ENCODE measurements at regions not wholly inside any gene's neighbourhood (a gene's known extent, or its start where the extent isn't known, plus 50 kb on each side); places are given as distances from the start of the nearest gene placed in this dataset.
"Not testable (repeated sequence)": the region's sequence is repeated elsewhere in the genome, so short reads cannot be mapped to it uniquely, and the experiment has no call there.

DNA sequence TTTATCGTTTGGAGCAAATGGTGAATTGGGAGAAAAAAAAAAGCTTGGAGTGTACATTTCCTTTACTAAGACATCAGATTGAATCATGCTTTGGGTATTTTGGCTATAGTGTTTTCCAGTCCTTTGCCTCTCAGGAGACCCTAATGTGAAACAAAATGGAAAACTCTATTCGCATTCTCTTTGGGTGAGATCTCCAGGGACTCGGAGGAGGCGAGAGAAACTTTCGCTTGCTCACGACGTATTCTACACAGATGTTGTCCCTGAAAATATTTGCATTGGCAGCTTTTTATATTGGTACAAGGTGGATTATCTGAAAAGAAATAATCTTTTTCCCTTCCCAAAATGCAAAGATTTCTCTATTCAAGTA lies 1240.1 kb upstream of the WWC1 start:
- no peak for DNase-seq

DNA sequence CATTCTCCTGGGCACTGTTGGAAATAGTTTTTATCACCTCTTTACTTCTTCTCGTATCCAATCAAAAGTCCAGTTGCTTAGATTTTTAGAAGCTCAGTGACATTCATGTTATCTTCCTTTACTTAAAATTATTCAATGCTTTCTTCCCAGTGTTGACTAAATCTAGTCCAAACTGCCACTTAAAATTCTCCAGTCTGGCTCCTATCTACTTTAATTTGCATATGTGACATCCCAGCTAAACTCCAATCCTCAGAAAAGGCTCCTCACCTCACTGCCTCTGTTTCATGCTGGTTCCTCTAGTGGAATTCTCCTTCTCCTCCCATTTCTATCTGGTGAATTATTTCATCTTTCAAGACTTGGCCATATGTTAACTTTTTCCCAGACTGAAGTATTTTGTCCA lies 1238.7 kb upstream of the WWC1 start:
- DNase-seq, result no peak

DNA sequence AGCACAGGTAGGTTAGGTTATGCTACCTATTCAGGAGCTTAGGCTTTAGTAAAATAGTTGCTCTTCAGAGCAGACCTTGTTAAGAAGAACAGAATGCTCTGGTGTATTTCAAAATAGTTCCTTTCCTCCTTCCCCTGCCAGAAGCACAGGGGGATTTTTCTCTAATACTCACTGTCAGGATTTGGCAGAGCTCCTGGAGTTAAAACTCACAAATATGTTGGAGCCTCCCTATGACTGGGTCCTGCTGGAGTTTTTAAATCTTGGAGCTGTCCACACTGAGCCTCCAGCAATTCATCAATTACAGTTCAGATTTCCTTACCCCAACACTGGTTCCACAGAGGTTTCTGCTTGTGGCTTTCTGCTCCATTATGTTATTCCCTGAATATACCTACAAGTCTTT lies 1233.8 kb upstream of the WWC1 start:
- no peak for DNase-seq

DNA sequence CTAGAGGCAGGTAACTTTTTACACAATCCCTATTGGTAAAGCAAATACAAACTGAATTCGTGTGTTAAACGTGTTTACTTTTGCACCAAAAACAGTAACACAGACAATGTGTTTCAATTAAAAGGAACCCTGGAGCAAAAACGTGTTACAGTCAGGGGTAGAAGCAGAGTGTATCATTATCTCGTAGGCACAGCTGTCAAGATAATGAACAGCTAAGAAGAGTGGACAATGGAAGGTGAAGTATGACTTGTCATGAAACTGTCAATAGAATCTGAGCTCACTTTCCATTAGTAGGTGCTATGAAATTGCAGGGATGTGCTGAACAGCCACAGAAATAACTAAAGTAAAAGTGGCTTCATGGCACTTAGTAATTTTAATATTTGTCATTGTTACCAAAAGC lies 1229.8 kb upstream of the WWC1 start:
- no peak for DNase-seq

DNA sequence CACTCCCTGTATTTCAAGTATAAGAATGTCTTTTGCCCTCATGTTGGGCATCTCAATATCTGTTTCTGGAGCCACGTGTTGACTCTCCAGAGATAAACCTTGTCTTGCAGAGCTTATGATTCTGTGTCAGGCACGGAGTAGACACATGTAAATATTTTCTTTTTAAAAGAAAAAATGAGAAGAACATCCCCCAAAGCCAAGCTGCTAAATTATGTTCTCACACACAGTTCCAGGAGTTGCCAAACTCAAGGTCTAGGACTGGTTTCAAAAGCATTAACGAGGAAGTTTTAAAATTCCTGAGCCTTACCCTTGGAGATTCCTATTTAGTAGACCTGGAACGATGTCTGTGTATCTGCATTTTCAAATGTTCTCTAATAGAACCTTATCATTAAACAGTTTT lies 1228.3 kb upstream of the WWC1 start:
- no peak for DNase-seq

DNA sequence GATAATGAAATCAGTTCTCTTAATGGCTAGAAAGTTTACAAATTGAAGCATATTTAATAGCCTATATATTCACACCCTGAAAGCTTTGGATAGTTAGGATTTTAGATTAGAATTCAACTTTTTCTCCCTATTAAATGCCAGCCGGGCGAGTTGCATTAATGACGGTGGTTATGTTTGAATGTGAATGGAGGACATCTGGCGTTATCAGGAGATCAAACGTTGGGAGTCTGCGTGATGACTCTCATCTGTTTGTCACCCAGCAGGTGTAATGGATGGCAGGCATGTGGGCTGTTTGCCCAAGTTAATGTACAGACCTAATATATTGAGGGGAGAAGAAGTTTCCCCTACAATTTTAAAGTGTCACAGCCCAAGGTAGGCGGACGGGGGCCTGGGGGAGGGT lies 1227.7 kb upstream of the WWC1 start:
- DNase-seq, result no peak

DNA sequence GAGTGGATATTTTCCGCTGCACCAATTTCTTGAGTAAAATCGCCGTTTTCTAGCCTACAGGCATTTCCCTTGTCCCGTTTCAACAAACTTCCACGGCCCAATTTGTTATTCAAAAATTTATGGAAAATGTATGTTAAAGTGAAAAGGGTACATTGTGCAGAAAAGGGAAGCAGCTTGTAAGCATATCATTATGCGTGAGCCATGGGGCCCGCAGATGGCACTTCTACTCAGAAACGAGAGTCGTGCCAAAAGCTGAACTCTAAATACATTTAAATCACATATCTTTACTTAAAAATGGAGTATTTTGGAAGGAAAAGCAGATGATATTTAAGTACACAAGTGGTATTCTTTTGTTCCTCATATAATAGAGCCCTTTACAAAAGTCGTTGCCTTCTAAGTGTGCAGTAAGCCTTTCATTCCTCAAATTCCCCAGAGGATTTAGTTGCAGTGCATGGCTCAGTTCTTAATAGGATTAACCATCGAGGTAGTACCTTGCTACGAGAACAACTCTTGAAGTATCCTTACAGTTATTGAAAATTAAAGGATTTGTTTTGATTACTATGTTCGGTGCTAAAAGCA lies 1227.2 kb upstream of the WWC1 start:
- DNase-seq, result no peak

DNA sequence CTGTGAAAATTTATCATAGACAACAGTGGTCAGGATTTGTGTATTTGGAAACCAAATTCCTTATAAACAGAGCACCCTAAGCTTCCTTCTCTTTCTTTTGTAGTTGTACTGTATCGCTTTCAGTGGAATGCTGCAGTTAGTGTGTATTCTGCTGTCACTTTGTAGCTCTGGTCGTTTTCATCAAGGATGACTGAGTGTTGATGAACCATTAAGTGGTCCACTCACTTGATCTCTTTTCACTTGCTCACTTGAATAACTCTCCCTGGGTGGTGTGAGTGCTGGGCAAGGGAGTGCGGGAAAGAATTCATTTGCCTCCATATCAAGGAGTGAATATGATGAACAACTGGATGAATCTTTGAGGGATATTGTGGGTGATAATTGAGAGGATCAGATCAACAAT lies 1225.7 kb upstream of the WWC1 start:
- no peak for DNase-seq

DNA sequence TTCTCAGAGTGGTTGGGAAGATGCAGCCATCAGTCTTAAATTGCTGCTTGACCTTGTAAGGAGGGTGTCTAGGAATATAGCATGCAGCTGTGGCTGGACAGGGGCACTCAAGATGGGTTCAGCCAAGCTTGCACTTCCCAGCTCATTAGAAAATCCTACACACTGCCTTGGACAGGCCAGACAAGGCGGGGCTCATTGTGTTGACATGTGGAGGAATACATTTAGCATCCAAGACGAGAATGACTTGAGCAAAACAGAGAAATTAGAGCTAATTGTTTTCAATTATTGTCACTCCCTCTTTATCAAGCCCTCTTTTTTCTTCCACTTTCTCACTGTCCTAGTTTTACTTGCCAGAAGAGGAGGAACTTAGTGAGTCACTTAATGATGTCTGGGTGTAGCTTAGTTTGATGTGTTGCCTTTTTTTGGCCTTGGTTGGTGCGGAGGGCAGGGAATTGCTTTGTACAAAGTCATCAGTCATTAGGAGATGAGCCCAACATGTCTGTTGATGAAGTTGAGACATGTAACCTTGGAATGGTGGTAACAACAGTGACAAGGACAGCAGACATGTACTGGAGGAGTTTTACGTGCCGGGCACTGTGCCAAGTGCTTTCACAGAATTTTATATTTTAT lies 1219.3 kb upstream of the WWC1 start:
- DNase-seq, result no peak

DNA sequence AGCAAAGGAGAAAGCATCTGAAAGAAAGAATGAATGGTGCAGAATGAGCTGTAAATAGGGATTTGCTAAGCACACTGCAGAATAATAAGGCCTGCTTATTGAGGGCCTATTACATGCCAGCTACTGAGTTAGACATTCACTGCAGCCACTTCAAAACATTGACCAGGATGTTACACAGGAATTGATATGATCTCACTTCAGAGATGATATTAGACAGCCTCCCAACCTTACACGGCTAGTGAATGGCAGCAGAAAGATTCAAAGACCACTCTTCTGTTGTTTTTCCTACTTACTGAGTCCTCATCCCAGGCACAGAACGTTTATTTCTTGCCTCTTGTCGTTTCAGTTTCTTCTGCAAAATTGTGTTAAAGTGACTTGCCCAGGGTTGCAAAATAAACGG lies 1209.9 kb upstream of the WWC1 start:
- DNase-seq, result no peak

DNA sequence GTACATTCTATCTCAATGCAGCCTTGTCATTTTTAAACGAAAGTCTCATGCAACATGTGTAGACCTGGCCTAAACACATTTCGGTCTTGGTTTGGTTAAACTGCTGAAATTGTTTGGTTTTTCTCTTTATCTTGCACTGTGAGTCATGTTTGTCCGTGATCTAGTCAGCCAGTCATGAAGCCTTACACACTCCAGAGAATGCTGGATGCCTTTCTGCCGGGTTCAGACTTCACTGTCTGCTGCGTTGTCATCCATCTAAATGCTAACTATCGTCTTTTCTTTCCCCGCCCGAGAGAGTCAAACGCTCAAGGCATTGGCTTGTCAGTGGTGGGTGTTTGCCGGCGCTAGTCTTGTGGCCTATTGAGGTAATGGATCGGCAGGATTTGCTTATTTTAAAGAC lies 1194.6 kb upstream of the WWC1 start:
- no peak for DNase-seq

DNA sequence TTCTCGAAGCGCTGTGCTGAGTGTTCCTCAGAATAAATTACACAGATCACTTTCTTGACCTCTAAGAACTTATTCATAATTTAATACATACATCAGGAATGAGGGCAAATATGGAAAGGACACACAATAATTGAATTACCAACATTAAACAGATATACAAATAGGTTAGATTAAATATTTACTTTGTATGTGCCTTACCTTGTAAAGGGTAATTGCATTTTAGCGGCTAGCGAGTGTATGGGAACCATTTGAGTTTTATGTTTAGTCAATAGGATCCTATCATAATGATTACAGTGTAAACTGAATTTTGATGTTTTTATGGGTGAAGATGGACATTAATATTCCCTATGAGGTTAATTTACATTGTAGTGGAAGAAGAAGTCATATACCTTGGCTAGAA lies 1187.1 kb upstream of the WWC1 start:
- DNase-seq, result no peak

DNA sequence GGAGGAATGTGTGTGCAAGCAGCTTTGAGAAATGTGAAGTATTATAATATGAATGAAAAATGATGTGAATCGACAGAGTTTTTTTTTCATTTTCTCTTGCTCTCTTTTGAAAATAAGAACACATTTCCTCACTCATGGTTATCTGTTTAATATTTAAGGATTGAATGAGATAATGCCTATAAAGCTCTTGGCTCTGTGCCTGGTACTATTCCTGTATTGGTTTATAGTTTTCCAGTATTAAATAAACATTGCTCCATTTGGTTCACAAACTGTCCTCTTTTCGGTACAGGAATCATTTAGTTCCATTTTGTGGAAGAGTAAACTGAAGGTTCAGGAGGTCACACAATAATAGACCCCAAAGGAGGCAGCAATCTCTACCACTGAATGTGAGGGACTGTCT lies 1185.5 kb upstream of the WWC1 start:
- DNase-seq, result no peak

DNA sequence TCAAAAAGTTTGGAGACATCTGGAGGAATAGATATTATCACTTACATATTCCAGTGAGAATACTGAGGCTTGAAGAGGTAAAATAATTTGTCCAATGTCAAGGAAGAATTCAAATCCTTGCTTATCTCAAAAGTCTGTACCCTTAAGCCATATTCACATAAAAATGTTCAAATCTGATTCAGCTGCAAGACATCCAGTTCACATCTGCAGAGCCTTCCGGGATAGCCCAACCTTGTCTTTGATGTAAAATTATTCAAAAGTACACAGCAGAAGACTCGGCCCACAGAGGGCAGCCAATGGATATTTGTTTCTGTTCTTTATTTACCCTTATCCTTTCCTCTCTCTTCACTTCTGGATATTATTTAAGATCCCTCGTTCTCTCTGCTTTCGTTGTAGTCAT lies 1183.8 kb upstream of the WWC1 start:
- no peak for DNase-seq

DNA sequence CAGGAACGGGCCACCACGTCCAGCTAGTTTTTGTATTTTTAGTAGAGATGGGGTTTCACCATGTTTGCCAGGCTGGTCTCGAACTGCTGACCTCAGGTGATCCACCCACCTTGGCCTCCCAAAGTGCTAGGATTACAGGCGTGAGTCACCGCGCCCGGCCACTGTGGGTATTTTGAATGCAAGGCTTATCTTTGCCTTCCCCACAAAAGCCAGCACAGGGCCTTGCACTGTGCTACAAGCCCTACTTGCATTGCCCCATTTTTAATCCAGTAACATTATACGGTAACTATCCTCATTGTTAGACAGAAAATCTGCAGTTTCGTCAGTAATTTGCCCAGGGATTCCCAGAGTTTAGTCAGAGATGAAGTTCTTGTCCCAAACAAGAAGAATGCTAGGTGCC lies 1183.2 kb upstream of the WWC1 start:
- not testable (repeated sequence) for DNase-seq

DNA sequence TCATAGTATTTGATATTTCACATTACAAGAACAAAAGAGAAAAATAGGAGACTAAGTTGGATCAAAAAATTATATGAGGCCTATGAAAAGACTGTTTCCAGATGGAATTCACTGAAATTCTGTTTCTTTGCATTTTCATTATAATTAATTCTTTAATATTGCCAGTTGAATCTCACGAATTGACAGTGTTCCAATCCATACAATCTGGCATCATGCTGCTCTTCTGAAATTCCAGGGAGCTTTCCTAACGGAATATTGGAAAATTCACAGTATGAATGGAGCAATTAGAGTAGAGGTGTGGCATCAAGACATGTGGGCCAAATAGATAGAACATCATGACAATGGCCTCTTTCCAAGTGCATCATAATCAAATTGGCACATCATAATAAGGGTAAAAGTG lies 1178.9 kb upstream of the WWC1 start:
- DNase-seq, result no peak

DNA sequence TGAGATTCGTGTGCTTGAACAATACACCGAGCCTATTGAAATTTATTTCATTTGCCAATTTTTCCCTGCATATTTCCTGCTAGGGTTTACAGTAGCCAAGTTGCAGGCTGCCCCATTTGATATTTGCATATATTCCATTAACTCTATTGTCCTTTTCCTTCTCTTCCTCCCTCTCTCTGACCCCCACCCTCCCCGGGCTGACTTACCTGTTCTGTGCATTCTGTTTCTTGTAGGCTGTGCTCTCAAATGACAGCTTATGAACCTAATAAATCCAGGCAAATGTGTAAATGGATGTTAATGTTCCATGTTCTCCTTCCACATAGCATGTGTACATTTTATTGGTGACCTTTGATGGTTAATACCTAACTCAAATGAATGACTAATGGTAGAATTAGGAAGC lies 1169.2 kb upstream of the WWC1 start:
- DNase-seq, result no peak

DNA sequence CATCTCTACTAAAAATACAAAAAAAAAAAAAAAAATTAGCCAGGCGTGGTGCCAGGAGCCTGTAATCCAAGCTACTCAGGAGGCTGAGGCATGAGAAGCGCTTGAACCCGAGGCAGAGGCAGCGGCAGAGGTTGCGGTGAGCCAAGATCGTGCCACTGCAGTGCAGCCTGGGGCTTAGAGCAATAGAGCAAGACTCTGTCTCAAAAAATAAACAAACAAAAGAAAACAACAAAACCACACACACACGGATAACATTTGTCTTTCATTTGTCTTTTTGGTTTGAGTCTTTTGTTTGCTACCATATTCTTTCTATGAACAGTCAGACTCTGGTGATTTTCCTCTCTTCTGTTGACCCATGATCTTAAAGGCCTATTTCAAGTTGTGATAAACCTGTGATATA lies 1168.3 kb upstream of the WWC1 start:
- no peak for DNase-seq

DNA sequence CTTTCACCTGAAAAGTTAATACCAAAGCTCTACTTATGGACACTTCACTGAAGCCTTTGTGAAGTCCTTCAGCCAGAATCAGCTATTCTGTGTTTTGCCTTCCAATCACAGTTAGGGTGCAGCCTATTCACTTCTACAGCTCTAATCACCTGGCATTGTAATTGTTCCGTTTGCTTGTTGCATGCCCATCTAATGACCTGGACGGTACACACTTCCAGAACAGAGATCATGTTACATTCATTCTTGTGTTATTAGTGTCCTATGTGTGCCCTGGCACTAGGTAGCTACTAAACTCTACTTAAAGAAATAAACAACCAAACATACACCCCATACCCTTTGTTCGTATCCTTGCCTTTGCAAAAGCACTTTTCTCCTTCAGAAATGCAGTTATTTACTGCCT lies 1162.9 kb upstream of the WWC1 start:
- DNase-seq, result no peak

DNA sequence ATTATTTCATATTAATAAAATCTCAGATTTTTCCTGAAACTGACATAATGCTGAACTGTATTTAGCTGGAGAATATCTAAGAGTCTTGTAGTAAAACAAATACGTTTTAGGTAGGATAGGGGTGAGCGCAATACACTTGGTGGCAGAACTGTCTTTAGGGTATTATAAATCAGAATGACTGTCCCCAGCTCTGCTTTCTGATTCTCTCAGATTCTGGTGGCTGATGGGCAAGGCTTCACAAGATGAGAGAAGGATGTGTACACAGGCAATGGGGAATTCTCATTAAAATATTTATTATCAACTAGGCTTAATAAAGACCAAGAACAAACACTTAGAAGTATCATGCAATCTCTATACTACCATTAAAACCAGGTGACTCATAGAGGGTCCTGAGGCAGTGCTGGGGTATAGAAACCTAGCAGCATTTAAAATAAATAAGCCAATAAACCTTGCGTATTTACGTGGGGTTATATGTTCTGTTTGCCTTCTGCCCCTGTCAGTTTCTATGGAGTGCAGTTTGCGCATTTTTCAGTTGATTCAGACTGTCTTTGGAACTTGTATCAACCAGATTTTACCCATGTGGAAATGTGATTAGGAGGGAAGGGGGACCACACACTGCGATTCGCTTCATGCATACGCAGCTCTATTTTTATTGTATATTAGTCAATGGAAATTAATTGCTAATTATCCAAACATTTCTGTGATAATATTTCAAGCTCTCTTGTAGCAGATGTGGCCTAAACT lies 1150.7 kb upstream of the WWC1 start:
- no peak for DNase-seq

DNA sequence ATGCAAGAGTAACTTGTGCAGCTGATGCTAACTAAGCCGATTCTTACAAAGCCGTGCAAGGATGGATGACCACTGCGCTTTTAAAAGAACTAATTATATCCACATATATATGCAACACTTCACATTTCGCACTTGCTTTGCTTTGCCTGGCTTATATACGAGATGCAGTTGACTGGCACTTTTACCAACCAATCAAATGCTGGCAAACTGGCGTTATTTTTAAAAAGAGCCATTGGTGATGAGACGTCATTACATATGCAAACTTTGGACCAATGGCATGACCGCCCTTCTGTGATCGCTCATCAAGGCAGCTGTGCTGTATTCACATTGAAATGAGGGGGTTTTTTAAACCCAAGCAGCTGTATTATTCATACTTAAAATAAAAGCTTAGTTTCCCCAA lies 1147.7 kb upstream of the WWC1 start:
- DNase-seq, result no peak

DNA sequence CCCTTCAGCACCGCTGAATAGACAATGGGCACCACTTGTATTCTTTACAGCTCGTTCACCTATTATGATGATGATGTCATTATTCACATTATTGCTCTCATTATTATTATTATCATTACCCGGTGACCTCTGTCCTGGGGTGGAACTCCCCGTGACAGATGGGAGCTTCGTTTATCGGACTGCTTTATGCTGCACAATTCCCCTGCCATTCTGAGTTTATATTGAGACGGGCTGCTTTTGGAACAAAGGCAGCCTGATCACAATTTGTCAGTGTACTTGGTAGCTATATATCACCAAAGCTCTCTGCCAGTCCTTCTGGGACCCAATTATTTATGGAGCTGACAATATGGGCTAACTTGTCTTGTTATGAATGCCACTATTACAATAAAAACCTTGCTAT lies 1145.6 kb upstream of the WWC1 start:
- DNase-seq, result no peak

DNA sequence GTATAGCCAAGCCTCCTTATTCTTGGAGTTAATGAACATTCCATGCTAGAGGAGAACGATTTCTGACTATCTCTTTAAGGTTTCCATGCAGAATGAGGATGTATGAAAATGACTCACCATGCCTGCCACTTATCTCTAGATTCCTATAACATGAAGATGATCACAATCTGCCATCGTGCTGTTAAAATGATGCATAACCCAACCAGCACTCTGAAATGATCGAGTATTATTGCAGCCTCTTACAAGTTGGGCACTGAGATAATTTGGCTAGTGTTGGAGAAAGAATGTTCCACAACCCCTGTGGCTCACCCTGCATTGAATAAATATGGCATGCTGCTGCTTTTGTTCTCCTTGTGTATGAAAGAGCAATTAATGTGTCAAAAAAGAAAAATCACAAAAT lies 1143.6 kb upstream of the WWC1 start:
- DNase-seq, result no peak

DNA sequence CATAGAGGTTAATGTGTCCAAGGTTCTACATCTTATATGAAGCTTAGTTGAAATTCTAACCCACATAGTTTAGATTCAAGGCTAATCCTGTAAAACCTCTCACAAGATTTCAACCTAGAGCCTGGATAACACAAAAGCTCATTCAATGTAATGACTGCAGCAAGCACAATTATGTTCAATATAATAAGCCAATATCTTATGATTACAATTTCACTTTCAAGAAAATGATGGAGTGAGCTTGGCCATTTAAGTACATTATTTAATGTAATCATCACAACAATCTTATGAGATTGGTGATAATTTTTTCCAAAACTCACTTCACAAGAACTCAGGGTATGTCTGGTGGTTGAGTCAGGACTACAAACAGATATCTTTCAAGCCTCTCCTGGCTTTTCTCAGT lies 1140.8 kb upstream of the WWC1 start:
- no peak for DNase-seq

DNA sequence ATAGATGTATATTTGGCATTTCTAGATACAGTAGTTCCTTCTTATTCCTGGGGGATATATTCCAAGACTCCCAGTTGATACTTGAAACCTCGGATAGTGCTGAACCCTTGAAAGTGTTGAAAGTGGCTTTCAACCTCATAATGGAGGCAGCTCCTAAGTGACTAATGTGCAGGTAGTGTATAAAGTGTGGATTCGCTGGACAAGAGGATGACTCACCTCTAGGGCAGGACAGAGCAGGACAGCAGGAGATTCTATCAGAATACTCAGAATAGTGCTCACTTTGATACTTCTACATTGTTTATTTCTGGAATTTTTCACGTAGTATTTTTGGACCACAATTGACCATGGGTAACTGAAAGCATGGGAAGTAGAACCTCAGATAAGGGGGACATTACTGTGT lies 1138.9 kb upstream of the WWC1 start:
- DNase-seq, result no peak

Data from T-helper 2 cell (primary cell).